DMS53 treated with DMSO at 0.1 percent for 48 hours (cell line): ENCODE measurements at regions not wholly inside any gene's neighbourhood (a gene's known extent, or its start where the extent isn't known, plus 50 kb on each side); places are given as distances from the start of the nearest gene placed in this dataset.
"Not testable (repeated sequence)": the region's sequence is repeated elsewhere in the genome, so short reads cannot be mapped to it uniquely, and the experiment has no call there.

Experiments used
- DNase-seq: peaks from one replicate; lab custom pipeline; 2025; ENCODE audit not compliant: unreplicated experiment; lab: John Stamatoyannopoulos, UW

DNA sequence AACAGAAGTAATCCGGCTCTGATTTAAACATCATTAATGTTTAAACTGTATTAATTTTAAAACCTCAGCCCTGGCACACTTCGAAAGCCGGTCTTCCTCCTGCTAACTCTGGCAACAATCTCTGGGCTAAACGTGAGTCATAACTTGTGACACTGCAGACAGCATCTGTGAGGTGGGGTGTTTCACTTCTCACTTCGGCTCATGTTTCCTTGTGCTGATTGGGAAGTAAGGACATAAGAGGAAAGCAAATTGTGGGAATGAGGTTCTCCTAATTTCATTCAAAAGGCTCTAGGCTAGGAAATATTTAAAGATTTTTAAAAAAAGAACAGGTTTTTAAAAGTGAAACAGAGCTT lies 139.9 kb upstream of the USP9X start:
- peak; percentile 18 for DNase-seq

DNA sequence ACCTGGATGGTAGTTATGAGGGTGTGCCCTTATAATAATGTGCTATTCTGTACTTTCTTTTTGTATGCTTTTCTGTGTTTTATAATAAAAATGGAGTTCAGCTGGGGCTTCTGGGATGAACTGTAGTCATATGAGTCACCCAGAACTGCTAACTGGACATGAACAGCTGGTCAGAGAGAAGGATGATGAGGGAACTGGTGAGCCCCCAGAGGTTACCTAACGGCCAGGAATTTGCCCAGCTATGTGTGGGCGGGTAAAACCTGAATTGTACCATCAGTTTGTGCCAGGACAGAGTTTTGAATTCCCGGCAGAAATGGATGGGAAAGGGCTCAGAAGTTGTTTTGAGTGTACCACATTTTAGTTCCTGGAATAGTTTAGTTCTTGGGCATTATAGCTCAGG lies 138.0 kb upstream of the USP9X start:
- no peak for DNase-seq

GRCh38 chrX:40949071-40949470 lies 136.2 kb upstream of the USP9X start:
- DNase-seq = no peak

GRCh38 chrX:40950546-40950945 lies 134.7 kb upstream of the USP9X start:
- no peak for DNase-seq

GRCh38 chrX:40951407-40951806 lies 133.8 kb upstream of the USP9X start:
- DNase-seq = not testable (repeated sequence)

- DNase-seq = no peak
Measured at GRCh38 chrX:40952855-40953254, 132.4 kb upstream of the USP9X start.

GRCh38 chrX:40953369-40953768 lies 131.9 kb upstream of the USP9X start:
- no peak for DNase-seq

GRCh38 chrX:40960041-40960440 lies 125.2 kb upstream of the USP9X start:
- DNase-seq = no peak

DNA sequence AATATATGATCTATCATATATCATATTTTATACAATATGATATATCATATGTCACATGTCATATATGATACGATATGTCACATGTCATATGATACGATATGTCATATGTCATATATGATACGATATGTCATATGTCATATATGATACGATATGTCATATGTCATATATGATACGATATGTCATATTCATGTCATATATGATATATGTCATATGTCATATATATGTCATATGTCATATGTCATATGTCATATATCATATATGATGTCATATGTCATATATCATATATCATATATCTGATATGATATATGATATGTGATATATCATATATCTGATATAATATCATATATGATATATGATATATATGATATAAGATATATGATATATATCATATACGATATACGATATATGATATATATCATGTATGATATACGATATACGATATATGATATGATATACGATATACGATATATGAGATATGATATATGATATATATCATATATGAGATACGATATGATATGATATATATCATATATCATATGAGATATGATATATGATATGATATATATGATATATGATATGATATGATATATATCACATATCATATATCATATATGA lies 122.3 kb upstream of the USP9X start:
- no peak for DNase-seq

- no peak for DNase-seq
Measured at GRCh38 chrX:40964008-40964407, 121.2 kb upstream of the USP9X start.

DNA sequence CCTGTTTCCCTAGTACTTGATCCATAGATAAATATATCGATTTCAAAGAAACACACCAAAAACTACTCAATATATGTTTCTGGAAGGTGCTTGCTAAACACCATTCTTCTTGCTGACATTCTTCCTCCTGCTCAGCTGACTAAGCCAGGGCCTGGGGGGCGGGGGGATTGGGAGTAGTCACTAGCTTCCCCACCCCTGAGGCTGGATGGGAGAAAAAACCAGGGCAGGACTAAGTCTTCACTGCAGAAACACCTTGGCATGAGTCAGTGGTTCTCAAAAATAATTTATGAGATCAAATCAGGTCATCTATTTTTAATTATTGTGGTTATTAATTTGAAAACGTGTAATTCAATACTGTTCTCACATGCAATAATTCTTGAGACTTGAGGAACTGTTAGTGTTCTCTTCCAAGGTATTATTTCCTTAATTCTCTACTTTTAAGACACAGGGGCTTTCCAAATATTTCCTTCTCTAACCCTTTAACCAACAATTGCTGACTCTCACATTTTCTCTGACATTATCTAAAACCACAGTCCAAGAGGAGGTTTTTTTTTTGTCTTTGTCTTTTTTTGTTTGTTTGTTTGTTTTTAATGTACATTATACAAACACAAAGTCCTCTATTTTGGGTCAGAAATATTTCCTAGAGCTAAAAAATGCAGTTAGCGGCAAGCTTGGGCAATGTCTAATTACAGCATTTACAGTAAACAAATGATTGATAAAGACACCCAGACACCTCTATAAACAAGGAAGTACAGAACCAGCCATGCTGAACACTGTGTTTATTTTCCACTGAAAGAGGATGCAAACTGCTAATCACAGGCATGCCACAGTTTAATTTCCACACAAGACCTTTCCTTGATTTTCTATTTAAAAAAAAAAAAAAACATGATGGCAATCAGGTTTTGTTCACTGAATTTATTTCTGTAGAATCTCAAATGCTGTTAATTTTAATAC lies 120.3 kb upstream of the USP9X start:
- peak; percentile 26 for DNase-seq

DNA sequence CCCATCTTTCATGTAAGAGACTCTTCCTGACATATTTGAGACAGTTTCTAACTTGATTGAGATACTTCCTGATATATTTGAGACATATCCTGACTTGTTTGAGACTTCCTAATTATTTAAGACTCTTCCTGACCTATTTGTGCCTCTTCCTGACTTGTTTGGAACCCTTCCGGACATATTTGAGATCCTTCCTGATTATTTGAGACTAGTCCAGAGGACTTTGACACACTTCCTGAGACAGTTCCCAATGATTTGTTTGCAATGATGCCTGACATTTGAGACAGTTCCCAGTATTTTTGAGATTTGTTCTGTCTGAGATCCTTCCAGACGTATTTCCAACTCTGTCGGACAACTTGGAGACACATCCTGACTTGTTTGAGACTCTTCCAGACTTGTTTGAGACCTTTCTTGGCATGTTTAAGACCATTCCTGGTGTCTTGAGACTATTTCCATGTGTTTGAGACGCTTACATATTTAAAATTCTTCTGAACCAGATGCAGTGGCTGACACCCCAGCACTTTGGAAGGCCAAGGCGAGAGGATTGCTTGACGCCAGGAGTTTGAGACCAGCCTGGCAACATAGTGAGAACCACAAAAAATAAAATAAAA lies 118.9 kb upstream of the USP9X start:
- DNase-seq = no peak

DNA sequence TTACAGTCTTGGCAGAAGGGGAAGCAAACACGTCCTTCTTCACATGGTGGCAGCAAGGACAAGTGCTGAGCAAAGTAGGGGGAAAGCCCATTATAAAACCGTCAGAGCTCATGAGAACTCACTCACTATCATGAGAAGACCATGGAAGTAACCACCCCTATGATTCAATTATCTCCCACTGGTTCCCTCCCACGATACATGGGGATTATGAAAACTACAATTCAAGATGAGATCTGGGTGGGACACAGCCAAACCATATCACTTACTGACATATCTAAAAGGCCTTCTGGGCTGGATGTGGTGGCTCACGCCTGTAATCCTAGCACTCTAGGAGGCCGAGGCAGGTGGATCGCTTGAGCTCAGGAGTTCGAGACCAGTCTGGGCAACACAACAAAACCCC lies 117.1 kb upstream of the USP9X start:
- DNase-seq = no peak

DNA sequence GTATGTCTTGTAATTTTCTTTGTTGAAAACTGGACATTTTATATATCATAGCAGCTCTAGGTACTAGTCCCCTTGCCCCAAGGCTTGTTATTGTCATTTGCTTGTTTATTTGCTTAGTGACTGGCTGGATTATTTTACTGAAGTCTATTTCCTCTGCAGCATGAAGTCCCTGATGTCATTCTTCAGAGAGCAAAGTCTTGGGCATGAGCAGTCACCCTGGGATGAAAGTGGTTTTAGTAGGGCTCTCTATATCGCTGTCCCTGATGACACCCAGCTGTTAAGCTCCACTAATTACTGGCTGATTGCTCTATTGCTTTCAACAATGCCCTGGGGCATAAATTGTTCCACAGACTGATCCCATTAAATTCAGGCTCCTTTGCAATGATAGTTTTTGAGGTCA lies 113.5 kb upstream of the USP9X start:
- DNase-seq = peak; percentile 7

GRCh38 chrX:40973619-40974018 lies 111.6 kb upstream of the USP9X start:
- no peak for DNase-seq

DNA sequence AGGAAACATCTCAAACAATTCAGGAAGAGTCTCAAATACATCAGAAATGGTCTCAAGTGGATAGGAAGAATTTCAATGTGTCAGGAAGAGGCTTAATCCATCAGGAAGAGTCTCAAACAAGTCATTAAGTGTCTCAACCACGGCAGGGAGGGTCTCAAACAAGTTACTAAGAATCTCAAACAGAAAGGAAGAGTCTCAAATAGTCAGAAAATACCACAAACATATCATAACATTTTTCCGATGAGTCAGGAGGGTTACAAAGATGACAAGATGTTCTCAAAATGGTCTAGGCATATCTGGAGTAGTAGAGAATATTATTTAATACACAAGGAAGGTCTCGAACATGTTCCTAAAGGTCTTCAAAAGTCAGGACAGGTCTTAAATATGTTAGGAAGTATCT lies 109.3 kb upstream of the USP9X start:
- DNase-seq = no peak

GRCh38 chrX:40976981-40977380 lies 108.3 kb upstream of the USP9X start:
- DNase-seq = no peak

DNA sequence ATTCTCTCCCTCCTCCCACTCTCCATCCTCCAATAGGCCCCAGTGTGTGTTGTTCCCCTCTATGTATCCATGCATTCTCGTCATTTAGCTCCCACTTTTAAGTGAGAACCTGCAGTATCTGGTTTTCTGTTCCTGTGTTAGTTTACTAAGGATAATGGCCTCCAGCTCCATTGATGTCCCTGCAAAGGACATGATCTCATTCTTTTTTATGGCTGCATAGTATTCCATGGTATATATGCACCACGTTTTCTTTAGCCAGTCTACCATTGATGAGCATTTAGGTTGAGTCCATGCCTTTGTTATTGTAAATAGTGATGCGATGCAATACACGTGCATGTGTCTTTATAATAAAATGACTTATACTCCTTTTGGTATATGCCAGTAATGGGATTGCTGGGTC lies 100.3 kb upstream of the USP9X start:
- no peak for DNase-seq

DNA sequence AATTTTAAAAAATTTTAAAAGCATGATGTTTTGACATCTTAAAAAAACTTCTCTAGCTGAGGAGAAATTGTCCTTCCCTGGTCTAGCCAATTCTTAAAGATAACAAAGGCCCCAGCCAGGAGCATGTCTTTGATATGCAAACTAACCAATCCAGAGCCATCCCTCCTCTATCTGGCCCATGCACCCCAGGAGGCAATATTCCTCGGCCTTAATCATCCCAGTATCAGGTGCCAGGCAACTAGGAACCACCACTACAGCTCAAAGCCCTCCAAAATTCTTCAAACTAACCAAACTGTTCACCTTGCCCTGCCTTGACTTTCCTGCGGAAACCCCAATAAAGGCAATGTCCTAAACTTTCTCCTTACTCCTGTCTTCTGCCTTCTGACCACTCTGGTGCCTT lies 97.8 kb upstream of the USP9X start:
- DNase-seq = no peak

DNA sequence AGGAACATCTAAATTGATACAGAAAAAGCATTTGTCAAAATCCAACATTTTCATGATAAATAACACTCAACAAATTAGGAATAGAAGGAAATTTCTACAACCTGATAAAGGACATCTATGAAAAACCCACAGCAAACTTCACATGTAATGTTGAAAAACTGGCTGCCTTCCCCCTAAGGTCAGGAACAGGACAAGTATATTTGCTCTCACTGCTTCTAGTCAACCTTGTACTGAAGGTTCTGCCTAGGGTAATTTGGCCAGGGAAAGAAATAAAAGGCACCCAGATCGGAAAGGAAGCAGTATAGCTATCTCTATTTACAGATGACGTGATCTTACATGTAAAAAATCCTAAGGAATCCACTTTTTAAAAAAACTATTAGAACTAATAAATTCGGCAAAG lies 97.1 kb upstream of the USP9X start:
- DNase-seq = no peak

DNA sequence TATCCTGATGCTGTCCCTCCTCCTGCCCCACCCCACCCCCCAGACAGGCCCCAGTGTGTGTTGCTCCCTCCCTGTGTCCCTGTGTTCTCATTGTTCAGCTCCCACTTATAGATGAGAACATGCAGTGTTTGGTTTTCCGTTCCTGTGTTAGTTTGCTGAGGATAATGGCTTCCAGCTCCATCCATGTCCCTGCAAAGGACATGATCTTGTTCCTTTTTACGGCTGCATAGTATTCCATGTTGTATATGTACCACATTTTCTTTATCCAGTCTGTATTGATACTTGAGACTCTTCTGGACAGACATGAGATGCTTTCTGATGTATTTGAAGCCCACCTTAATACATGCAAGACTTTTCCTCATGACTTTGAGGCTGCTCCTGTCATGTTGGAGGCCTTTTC lies 91.8 kb upstream of the USP9X start:
- DNase-seq = not testable (repeated sequence)

DNA sequence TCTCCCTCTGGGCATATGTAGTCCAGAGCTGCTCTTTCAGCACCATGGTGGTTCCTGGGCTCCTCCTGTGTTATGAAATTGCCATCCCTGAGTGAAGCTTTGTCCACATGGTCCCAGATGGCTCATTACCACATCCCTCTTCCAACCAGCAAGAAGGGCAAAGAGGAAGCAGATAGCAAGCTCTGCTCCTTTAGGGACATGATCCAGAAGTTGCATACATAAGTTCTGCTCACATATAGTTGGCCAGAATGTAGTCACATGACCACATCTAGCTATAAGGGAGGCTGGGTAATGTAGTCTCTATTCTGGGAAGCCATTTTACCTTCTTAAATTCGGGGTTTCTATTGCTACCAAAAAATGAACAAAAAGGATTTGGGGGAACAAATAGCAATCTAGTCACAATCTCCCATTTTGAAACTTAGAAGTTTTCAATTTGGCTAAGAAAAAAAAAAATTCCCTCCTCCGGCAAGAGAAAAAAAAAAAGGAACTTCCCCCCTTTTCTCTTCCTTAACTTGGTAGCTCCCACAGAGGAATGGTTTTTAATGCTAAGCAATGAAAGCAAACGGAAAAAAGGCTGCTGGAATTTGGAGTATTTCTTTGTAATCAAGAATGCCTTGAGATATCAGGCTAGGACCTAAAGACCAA lies 88.2 kb upstream of the USP9X start:
- DNase-seq = no peak
